HG02938 (cell line): ENCODE measurements at regions not wholly inside any gene's neighbourhood (a gene's known extent, or its start where the extent isn't known, plus 50 kb on each side); places are given as distances from the start of the nearest gene placed in this dataset.

Source experiments
- ATAC-seq: cut with Tn5 transposase; IDR thresholded peaks from one replicate; pipeline ENCODE4 v1.9.1; 2021; ENCODE audit warnings: mild to moderate bottlenecking, moderate library complexity; ENCODE audit not compliant: unreplicated experiment

DNA sequence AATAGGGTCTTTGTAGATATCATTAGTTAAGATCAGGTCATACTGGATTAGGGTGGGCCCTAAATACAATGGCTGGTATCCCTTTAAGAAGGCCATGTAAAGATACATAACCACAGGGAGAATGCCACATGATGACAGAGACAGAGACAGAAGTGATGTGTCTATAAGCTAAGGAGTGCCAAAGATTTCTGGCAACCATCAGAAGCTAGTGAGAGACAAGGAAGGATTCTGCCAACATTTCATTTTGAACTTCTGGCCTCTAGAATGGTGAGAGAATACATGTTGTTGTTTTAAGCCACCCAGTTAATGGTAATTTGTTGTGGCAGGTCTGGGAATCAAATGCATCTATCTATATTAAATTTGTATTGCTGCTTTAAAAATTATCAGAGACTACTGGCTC, 185.5 kb upstream of the CYRIA start:
- ATAC-seq, result no peak

DNA sequence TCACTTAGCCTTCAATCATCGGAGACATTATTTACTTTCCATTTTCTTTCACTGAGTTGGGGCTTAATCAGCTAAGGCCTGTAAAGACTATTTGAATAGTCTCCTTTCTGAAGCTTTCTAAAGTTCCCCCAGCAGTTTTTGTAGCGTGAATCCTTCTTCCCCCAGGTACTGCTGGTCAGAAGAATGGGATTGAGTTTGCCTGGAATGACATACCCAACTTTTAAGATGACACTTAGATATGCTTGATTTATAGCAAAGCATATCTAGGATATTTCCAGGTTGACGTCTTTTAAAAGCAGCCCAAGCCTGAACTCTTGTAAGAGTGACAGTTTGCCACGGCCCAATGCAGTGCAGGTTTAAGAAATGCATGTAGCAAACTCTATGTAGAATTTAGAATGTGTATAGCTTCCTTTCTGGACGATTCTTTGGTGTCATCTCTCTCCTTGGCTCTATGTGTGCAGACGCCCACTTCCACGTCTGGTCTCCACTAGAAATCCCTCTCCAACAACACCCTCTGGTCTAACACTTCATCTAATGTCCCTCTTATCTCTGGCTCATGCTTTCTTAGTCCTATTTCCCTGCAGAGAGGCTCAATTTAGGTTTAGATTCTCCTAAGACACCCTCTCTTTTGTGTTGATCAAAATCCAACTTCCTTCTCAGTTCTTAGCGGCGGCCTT, 175.0 kb upstream of the CYRIA start:
- ATAC-seq, result no peak

DNA sequence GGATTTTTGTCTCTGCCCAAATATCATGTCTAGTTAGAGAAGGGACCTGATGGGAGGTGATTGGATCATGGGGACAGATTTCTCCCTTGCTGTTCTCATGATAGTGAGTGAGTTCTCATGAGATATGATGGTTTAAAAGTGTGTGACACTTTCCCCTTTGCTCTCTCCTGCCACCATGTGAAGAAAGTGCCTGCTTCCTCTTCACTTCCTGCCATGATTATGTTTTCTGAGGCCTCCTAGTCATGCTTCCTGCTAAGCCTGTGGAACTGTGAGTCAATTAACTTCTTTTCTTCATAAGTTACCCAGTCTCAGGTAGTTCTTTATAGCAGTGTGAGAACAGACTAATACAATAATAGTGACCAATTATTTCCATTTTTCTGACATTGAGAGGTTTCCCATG, 167.3 kb upstream of the CYRIA start:
- ATAC-seq, result no peak

DNA sequence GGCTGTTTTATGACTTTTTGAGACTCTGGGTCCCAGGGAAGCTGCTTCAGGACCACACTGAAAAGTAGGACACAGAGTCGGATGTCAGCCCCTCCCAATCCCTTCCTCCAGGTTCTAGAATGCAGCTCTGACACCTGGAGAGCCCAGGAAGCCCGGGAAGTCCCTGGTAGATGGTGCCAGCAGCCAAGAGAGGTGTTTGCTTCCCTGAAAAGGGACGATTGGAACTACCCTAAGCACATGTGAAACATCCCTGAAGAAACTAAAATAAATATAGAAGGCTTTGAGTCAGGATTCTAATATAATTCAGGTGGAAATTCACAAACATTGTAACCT, 163.2 kb upstream of the CYRIA start:
- no peak for ATAC-seq

DNA sequence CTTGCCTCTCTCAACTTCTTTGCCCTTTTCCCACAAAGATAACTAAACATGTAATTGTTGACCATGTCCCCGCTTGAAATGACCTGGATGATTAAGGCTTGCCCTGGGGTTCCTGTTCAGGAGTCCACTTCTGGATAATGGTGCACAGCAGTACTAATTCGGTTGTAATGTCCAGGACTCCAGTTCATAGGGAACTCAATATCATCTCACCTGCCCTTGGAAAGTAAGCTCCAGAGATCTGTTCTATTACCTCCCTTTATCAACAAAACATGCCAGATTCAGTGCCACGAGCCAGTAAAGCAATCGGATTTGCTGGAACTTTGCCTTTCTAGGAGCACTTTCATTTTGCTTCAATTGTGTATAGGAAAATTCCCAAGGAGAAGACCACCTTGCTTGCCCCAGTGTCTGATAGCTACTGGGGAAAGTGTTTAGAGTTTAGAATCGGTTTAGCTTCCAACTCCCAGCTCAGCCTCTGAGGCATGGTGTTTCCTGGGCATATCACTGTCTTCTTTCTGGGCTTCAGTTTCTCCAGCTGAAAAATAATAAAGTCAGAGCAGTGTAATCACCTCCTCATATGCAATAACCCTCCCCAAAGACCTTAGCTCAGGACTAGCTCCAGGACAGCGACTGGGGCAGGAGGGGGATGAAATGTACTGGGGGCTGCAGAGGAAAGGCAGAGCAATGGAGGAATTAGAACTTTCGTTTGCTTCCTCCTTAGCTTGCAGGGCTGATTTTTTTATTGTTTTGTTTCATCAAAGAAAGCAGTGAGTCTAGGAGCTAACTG, 162.6 kb upstream of the CYRIA start:
- no peak for ATAC-seq

DNA sequence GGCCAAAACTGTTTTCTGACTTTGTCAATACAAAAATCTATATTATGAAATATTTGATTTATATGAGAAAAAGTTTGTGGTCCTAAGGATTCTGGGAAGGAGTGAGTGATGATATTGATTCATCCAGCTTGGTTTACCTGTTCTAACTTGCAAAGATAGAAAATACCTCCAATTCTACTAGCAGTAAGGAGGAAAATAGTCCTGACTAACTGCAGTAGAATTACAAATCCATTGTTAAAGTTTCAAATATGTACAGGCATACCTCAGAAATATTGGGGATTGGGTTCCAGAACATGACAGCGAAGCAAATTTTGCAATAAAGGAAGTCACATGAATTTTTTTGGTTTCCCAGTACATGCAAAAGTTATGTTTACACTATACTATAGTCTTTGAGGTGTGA, 158.8 kb upstream of the CYRIA start:
- ATAC-seq, result no peak

DNA sequence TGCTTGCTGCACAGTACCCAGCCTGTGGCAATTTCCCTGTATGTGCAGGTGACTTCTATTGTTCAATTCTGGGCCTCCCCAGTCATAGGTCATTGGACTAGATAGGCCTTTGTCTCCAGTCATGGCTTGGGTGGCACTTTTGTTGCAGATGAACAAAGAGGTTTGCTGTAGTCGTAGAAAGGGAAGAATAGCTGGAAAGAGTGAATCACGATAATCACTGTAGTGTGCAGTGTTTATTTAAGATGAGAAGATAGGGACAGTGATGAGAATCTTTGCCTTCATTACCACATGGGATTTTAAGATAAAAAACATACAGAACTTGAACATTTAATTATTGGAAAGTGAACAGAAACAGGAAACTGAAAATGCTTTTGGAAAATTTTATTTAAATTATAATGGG, 156.1 kb upstream of the CYRIA start:
- ATAC-seq, result no peak

DNA sequence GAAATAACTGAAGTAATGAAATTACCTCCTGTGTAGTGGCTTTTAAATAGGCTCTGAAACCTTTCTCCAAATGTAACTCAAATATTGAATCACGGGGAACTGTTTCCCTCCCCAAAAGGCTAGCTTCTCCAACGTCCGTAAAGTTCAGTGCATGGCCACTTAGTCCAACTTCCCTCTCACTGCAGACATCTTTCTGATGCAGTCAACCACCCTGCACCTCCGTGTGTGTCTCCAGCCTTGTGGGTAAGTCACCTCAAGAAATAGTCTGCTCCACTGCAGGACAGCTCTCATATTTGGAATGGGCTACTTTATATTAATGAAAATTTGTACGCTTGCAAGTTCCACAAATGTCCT, 152.5 kb upstream of the CYRIA start:
- no peak for ATAC-seq

DNA sequence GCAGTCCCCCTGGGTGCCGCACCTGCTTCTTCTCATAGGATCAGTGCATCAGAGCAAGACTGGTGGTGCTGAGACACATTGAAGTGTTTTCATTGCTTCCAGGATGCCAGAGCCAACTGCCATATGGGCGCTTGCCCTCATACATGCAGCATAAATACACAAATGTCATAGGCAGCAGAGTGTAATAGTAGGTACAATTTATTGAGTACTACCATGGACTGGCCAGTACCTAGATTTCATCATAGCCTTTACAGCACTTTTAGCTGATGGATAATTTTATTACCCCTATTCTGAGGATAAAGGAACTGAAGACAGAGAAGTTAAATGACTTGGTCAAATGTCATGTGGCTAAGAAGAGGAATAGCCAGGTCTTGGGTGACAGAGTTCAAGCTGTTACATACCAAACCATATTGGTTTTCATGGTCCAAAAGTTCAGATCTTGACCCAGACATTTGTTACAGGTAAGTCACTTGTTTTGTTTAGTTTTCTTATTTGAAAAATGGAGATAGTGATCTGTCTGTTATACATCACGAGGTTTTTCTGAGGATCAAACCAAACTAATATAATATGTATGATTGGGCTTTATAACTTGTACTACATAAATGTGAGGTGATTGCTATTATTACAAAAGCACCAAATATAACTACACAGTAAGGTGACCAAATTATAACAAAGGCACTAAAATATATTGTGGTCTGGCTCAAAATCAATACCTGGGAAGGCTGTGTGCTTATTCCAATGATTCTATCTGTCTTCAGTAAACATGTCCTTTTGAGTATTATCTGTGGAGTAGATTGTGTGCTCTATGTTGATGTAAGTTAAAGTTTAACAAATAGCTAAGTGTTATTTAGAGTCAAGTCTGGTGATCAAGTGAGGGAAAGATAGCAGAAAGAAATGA, 151.9 kb upstream of the CYRIA start:
- no peak for ATAC-seq

DNA sequence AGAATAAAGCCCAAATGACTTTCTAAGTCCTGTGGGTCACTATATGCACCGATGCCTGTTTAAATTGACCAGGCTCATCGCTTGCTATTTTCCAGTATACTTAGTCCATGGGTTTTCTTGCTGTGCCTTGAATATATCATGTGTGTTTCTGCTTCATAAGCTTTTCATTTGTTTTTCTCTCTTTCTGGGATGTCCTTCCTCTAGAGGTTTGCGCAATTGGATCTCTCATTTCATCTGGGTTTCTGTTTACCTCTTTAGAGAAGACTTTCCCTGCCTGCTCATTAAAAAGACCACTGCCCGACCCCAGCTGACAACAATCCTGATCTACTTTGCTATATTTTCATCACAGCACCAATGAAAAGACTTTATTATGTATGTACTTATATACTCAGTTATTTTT, 150.9 kb upstream of the CYRIA start:
- ATAC-seq, result no peak

DNA sequence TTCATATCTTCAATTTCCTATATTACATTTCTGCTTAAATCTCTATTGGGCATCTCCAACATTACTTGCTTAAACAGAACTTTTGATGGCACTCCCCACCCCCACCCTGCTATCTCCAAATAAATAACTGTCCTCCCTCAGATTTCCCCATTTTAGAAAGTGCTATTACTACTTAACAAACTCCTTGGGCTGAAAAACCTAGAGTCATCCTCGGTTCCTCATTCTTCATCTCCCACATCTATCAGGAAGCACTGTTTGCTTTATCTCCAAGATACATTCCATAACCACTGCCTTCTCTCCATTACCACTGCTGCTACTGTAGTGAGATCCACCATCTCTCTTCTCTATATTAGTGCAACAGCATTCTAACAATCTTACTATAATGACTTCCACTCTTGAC, 150.4 kb upstream of the CYRIA start:
- no peak for ATAC-seq

DNA sequence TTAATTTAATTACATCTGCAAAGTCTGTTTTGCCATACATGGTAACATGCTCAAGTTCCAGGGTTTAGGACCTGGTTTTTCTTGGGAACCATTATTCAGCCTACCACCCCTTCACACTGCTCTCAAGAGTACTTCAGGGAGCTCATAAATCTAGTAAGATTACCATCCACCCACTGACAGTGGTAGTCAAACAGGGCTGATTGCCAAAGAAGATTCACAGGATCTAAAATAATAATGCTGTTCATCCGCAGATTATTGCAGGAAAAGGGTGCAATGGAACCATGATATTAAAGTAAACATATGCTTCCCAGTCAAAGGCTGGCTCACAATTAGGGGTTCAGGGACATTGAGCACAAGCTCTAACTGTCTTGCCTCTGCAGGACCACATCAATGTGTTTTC, 148.0 kb upstream of the CYRIA start:
- no peak for ATAC-seq

DNA sequence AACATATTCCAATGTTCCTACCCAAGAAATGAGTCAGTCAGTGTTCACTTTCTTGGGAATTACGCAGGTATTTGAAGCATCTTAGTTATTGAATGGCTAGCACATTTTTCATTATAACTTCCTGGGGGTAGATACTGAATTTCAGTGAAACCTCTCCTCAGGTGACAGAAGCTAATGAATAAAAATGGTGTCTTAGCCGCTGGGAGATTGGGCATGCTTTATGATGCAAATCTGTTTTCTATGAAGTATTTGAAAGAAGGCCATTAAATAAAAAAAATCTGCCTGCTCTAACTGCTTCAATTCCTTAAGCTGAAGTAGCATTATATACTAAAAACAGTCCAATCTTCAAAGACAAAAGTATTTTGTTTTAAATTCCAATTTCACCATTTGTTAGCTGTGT, 132.8 kb upstream of the CYRIA start:
- no peak for ATAC-seq

DNA sequence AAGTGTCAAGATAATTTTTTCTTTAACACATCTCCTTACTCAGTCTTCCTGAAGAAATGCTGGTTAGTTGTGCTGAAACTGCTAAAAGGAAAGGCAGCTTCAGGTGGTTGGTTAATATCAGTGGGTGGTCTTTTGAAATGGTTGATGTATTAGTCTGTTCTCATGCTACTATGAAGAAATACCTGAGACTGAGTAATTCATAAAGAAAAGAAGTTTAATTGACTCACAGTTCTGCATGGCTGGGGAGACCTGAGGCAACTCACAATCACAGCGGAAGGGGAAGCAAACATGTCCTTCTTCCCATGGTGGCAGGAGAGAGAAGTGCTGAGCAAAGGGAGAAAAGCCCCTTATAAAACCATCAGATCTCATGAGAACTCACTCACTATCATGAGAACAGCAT, 125.9 kb upstream of the CYRIA start:
- no peak for ATAC-seq

DNA sequence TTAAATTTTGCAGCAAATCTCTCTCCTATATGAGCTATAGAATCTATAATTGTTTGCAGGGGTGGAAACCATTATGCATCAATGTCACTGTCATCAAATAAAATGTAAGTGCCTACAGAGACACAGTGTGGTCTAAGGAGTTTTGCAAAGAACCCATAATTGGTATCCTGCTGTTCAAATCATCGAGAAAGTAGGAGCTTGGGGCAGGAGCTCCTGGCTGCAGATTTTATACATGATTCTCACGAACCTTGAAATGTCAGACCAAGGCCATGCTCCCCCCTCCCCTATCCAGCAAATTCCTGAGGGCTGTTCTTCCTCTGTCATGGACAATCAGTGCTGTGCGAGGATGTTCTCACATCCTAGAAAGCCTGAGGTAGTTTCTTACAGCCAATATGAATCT, 119.5 kb upstream of the CYRIA start:
- no peak for ATAC-seq

DNA sequence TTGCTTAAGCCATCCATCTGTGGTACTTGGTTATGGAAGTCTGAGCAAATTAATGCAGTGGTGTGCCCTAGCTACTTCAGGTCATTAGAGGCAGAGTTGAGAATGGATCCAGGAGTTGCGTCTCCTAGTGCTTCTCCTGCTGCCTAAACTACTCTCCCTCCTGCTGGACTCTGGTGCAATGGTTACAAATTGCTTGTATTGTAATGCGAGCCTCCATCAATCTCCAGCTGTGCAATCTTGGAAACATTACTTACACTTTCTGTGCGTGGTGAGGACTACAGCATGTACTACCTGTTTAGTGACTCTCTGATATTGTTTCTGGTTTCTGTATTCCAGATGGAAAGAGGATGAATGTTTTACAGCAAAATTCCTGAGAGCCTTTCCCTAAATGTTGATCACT, 119.0 kb upstream of the CYRIA start:
- no peak for ATAC-seq

DNA sequence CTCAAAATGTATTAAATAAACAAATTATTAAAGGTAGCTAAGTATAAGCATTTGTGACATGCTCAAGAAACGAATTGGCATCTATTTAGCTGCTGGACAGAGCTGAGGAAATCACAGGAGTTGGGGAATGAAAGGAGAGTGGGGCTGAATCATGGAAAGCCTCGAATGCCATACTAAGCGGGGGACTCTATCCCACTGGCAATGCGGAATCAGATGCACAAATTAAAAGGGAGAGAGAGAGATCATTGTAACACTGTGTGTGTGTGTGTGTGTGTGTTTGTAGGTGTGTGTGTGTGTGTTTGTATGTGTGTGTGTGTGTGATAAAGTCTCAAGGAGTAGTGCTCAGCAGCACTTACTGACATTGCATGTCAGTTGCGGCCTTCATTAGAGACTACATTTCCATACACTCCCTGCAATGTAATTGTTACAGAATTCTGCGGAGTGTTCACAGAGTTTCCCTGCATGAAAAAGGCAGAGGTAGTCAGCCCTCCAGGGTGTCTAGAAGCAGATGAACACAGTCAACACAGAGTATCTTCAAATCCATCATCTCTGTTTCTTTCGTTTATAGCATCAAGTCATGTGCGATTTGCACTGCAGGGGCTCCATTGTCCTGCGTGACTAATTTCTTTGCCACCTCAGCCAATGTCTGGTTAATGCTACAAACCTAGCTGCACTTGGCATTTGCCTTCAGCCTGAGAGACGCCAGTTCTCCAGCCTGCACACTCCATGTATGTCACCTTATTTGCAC, 111.7 kb upstream of the CYRIA start:
- no peak for ATAC-seq

DNA sequence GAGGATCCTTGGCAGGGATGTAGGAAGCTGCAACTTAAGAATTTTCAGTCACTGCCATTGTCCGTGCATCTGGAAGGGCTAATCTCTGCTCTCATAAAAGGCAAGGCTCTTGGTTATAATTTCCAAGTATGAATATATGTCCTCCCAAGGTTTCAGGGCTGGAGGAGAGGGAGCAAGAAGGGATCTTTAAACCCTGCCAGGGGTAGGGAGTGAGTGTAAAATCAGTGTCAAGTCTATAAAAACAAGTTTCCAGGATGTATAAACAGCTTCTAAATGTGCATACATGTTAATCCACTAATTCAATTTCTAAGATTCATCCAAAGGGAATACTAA, 110.2 kb upstream of the CYRIA start:
- ATAC-seq, result no peak

DNA sequence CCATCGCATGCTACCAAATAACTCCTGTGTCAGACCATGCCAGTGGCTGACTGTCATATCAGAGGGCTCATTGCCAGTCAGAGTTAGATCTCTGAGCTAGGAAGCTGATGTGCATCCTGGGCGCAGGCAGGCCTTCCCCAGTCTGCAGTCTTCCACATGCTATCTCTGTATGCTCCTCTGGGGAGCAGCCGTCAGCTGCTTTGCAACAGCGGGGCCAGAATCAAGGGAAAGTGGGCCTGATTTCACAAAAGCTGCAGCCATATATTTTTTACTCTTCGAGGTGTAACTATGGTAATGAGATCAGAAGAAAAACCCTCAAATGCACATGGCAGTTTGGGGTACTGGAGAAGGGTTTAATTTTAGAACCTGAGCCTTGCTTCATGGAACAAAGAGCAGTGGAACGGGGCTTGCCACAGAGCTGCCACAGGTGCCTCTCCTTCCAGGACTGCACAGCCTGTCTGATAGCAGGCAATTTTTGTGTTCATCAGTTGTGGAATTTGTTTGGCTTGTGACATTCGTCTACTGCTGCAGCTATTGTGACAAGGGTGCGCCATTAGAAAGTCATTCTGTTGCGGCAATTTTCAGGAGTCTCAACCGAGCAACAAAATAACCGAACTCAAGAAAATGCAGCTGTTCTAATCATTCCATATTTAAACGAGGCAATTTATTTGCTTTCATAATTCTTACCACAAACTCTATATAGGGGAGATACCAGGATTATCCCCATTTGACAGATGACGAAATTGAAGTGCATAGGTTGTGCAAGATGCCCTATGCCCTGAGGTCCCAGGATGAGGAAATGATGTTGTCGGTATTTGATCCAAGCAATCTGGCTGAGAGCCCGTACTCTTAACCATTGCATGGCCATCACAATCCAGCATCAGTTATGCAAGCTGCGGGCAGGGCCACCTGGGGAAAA, 109.6 kb upstream of the CYRIA start:
- no peak for ATAC-seq

DNA sequence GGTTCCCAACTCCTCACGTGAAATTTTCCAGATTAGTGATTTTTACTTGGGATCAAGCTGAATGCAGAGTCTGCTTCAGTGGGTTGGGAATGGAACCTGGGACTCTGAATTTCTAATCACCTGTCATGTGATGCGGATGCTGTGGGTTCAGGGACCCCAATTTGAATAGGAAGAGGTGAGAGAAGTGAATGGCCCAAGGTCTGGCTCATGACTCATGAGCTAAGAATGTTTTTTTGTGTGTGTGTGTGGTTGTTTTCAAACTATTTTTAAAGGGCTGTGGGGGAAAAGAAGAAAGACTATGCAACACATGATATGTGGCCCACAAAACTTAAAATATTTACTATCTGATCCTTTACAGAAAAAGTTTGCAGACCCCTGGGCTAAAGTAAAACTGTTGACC, 108.5 kb upstream of the CYRIA start:
- no peak for ATAC-seq
